NCI-H748 (cell line): ENCODE measurements at regions not wholly inside any gene's neighbourhood (a gene's known extent, or its start where the extent isn't known, plus 50 kb on each side); places are given as distances from the start of the nearest gene placed in this dataset.

Experiments
- DNase-seq: peaks from one replicate; lab custom pipeline; 2025; ENCODE audit not compliant: unreplicated experiment; lab: John Stamatoyannopoulos, UW

DNA sequence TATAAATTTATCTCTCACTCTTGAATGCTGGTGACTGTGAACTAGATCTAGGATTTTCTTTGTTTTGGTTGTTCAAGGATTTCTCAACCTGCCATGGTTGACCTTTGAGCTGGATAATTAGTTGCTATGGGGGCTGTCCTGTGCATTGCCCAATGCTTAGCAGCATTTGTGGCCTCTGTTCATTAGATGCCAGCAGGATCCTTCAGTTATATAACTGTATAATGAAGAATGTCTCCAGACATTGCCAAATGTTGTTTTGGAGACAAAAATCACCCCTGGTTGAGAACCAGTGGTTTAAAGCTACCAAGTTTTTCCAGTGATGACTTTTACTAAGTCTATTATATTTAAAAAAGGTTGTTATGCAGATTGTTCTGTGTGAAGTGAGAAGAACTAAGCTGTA is 147.9 kb upstream of the STXBP6 start:
- no peak for DNase-seq

DNA sequence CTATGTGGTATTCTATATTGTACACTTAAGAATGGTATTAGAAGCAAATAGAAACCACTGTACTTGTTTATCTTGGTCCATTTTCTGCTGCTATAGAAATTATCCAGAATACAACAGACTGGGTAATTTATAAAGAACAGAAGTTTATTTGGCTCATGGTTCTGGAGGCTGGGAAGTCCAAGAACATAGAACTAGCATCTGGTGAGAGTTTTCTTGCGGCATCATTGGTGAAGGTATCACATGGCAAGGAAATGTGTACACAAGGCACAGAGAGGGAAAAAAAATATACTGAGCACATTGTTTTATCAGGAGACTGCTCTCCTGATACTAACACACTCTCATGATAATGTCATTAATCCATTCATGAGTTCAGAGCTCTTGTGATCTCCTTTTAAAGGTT is 130.3 kb upstream of the STXBP6 start:
- DNase-seq, result no peak

GRCh38 chr14:25178255-25178654 is 128.3 kb upstream of the STXBP6 start:
- no peak for DNase-seq

DNA sequence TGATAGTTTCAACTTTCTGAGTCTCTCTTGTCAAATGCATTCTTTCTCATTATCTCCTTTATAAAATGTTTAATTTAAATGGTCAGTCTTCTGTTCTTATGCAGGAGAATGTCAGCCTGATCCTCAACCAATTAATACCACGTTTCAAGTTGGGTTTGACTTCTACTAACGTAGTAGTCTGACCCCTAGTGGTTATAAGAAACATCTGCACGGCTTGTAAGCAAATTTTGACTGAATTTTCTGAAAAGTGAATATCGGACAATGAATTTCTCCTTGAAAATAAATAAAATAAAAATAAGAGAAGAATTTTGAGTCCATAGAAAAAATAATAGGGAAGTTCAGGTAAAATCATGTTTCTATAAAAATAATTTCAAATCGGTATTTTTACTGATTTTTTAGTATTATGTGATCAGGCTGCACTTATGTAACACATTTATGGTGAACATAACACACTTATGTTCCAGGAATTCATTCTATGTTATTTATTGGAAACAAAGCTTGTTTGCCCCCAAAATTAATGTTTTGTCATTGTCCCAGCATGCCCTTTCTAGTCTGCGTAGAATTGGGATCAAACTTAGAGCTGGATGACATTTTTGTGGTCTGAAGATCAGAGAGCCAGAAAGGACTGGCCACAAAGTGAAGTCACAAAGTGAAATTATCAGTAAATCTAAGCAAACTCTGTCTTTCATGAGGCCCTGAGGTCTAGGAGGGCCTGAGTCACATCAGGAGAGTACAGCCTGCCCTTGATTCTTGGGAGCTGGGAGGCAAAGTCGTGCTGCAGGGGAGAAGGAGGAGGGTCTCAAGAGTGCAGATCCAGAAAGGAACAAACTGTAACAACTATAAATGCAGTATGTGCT is 101.2 kb upstream of the STXBP6 start:
- DNase-seq, result peak; percentile 69

DNA sequence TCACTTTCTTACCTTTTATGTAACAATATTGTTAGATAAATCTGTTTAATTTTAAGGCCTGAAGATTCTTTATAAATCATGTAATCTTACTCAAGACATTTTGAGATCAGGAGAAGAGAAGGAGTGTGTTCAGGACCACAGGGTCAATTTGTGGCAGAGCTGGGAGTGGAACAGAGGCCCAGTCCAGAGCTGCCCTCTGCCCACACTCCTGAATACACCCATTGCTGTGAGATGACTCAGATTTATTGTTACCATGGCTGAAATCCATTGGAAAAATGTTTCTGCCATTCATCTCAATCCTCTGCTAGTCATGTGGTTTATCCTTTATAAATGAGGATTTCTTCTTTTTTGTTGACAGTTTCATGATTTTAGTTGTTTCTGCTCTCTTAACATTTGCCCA is 100.5 kb upstream of the STXBP6 start:
- DNase-seq, result no peak

DNA sequence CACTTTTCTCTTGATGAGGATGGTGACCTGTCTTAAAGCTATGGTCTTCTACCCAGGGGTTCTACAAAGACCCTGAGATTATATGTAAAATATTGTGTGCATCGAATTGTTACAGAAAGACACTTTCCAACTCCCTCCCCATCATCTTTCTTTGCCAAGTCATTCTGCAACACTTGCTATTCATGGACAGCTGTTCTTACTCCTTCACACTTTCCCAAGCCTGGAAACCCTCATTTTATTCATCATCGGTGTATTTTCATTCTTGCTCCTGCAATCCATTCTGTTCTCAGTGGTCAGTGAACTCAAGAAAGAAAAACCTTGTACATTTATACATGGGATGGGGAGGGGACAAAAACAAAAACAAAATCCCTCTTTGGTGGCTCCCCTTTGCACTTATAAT is 90.5 kb upstream of the STXBP6 start:
- DNase-seq, result no peak

GRCh38 chr14:25136811-25137210 is 86.9 kb upstream of the STXBP6 start:
- DNase-seq, result no peak

- no peak for DNase-seq
Observed at GRCh38 chr14:25134184-25134583, 84.2 kb upstream of the STXBP6 start.

GRCh38 chr14:25132732-25133422 is 82.9 kb upstream of the STXBP6 start:
- DNase-seq, result peak; percentile 84

DNA sequence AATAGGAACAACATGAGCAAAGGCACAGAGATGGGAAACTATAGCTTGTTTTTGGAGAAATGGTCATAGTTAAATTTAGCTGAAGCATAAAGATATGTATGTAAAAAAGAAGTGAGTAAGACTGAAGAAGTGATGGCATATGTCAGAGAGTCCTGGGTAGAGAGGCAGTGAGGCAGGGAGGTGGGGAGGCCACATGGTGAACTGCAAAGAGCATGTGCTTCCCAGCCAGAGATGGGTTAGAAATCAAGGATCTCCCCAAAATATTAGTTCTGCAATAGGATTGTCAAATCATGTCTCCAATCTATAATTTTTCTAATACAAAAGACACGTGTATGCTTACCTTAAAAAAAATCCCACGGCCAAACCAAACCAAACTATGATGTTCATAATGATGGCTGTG is 82.1 kb upstream of the STXBP6 start:
- DNase-seq, result no peak

GRCh38 chr14:25122843-25123242 is 72.9 kb upstream of the STXBP6 start:
- DNase-seq, result no peak

DNA sequence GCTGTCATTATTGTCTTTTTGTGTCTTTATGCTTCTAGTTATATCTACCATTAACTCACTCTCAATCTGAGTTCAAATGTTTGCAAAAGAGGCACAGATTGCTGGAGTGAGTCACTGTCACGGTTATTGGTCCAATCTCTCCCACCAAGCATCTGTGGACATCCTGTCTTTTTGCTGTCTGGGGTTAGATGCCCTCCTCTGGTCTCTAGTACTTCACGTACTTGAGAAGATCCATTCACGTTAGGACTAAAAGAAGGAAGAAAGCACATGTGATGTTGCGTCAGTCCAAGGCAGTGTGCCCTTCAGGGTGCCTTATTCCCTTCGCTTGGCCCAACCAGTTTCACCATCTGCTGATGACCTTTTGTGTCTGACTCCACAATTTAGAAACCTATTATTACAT is 72.3 kb upstream of the STXBP6 start:
- no peak for DNase-seq

DNA sequence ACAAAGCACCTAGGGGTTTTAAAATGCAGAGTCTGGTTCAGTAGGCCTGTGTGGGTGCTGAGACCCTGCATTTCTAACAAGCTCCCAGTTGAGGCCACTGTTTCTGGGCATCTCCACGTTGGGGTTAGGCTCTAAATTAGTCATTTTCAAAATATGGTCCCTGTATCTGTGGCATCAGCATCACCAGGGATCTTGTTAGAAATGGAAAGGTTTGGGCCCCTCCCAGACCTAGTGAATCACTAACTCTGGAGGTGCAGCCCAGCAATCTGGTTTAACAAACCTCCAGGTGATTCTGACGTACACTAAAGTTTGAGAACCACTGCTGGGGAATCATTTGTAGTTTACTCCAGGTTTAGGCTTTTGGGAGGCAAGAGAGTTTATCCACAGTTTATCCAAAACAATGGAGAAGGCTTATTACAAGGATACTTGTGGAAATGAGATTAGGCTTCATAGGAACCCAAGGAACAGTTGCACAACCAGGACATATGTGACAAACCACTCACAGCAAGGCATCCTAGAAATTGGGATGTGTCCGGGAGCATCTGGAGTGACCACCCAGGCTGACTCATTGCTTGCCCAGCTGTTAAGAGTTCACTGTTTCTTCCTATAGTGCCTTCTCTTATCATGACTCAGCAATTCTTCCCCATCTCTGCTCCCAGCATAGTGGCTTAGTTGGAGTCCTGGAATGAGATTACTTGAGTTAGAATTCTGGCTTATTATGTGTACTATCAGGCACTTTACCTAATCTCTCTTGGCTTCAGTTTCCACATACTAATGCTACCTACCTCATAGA is 71.6 kb upstream of the STXBP6 start:
- DNase-seq, result no peak

- DNase-seq, result no peak
Observed at GRCh38 chr14:25120261-25120660, 70.3 kb upstream of the STXBP6 start.

DNA sequence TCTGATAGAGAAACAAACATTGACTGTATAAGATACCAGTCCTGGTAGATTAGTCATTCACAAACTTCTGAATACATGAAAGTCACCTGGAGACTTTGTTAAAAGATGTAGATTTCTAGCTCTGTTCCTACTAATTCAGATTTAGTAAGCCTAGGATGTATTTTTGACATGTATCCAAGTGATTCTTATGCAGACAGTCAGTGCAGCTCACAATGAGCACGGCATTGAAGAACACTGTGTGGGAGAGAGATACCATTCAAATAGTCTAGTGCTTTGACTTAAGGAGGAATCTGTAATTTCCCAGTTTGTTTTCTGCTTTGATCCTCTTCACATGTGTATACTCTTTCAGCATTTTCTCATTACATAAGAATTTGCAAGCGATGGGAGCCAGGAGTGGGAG is 68.7 kb upstream of the STXBP6 start:
- no peak for DNase-seq

DNA sequence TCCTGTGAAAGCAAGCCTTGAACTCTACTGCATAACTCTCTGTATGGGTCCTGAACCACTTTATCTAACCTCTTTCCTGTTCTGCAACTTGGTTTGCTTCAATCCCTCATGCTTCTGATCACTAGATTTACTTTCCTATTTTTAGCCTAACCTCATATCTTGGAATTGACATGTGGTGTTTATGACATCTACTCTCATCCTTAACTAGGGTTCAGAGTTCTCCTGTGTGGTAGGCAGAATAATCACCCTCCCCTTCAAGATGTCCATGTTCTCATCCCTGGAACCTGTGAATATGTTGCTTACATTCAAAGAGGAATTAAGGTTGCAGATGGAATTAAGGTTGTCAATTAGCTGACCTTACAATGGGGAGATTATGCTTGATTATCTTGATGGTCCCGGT is 67.4 kb upstream of the STXBP6 start:
- DNase-seq, result no peak

- no peak for DNase-seq
Observed at GRCh38 chr14:25116607-25117006, 66.7 kb upstream of the STXBP6 start.

DNA sequence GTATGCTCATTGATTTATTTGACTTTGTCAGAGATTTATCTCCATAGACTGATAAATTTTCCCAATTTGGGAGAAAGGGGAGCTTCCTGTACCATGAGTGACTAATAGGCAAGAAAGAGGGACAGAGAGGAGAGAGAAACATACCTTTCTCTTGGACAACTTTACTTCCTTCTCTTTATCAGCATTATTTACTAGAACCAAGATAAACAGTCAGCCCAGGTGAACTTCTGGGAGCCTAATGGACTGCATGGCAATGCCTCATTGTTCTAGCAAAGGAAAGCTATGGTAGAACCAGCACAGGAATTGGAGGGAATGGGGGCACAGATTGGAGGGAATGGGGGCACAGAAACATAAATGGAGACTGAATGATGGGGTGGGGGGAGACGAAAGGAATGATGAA is 63.4 kb upstream of the STXBP6 start:
- DNase-seq, result no peak

DNA sequence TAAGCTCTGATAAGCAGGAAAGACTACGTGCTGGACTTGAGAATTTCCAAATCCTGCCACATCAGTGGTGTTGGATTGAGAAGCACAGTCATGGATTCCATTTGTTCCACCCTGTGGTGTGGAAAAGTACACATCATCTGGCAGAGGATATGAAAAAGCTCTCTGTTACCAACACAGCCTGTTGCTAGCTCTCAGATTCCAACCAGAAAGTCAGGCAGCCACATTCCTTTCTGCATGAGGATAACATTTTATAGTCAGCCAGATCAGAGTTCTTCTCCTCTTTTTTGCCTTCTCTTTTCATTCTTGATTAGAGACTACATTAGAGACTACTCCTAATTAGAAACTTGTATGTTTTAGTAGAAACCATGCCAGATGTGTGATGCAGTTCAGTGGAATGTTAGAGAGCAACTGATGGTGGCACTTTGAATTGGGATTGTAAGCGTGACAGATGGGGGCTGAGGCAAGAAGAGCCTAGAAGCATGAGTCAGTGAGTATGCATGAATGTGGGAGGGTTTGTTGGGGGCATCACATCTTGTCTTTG is 61.2 kb upstream of the STXBP6 start:
- DNase-seq, result peak; percentile 6

DNA sequence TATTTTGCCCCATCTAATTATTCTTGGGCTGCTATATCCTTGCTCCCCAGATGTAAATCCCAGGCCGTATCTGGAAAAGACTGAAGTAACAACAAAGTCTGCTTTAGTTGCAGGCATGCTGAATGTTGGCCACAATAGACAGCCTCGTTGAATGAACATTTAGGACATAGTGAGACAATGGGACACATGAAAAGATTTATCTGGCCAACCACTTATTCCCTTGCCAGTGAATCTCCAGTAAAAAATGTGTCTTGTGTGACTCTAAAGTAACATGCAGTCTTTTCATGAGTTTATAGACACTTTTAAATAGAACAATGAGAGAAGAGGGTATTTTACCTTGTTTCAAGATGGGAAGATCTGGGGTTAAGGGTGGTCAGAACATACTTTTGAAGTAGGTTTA is 60.2 kb upstream of the STXBP6 start:
- DNase-seq, result no peak

DNA sequence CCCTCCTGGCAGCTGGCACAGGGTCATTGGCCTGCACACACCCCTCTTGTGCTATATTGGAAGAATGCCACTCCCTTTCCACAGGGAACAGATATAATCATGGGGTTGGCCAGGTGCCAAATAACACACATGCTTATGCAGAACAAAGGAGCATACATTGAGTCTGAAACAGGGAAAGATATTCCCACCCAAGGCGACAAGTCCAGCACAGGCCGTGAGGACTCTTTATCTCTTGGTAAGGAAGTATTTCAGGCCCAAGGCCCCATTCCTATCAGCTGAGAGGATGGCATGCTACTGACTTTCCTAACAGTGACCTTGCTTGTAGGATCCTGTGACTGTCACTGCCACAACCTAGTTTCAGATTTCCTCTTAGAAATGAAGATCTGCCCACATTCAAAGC is 59.0 kb upstream of the STXBP6 start:
- DNase-seq, result peak; percentile 88

DNA sequence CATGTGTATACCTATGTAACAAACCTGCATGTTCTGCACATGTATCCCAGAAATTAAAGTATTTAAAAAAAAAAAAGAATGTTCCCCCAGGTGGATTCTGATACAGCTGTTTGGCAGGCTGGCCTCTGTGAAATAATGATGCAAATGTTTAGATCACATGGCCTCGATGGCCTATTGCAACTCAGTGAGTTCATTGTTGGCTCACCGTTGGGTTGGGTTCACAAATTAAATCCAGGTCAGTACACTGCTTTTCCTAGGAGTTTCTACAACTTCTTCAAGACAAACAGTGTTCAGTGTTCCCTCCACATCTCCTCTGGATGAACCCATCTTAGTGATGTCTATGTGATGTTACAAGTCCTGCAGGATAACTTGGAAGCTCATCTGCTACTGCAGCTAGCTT is 58.3 kb upstream of the STXBP6 start:
- DNase-seq, result no peak
